ENCODE measurements at regions not wholly inside any gene's neighbourhood (a gene's known extent, or its start where the extent isn't known, plus 50 kb on each side); places are given as distances from the start of the nearest gene placed in this dataset.

DNA sequence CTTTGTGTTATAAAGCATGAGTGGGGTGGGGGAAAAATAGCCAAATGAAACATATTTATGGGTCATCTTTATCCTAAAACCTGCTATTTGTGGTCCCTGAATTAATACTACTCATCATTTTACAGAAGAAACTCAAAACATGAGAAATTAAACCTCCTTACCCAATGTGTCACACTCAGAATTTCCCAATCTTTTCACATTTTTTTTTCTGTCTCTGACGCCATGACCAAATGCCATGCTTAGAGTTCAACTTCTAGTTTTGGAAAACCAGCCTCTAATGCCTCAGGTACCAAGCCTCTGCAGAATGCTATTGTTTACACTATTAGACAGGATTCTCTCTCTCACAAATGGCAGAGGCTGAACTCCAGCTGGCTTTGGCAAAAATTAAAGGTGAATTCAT, 505.5 kb upstream of the WWC1 start:
- TF ChIP-seq CTCF (optimal IDR thresholded peaks at IDR 0.05 in 1 of 3, IDR thresholded peaks at IDR 0.05 in 1 of 3, conservative IDR thresholded peaks at IDR 0.05 in 1 of 3; ENCODE audit: extremely low read depth in 1 of 3, insufficient read depth in 2 of 3, low read length in 3 of 3), result no peak
- TF ChIP-seq EZH2 (IDR thresholded peaks at IDR 0.05; ENCODE audit: low read length), result no peak

Data from keratinocyte (primary cell).